D721Med (cell line): ENCODE measurements at regions not wholly inside any gene's neighbourhood (a gene's known extent, or its start where the extent isn't known, plus 50 kb on each side); places are given as distances from the start of the nearest gene placed in this dataset.

ENCODE experiments used
- DNase-seq: peaks from one replicate; pipeline ENCODE4 v3.0.0; 2011; ENCODE audit warnings: low spot score; ENCODE audit not compliant: insufficient read length
- FAIRE-seq: peaks from 2 replicates; lab custom pipeline; 2011; peaks lifted over from hg19 to GRCh38; lab: Jason Lieb, UNC
- CTCF ChIP-seq: IDR thresholded peaks from 2 replicates; pipeline ENCODE4 v1.5.1; 2012; ENCODE audit warnings: mild to moderate bottlenecking, control low read depth; ENCODE audit not compliant: insufficient read depth; ENCODE audit errors: missing control alignments

- no peak for FAIRE-seq
- no peak for DNase-seq
- no peak for TF ChIP-seq CTCF
Measured at GRCh38 chr5:74063821-74064220, 437.8 kb downstream of the ARHGEF28 start.

GRCh38 chr5:74063346-74063745 lies 437.4 kb downstream of the ARHGEF28 start:
- DNase-seq (no peak), FAIRE-seq (no peak)
- TF ChIP-seq CTCF: no peak

- no peak for DNase-seq
- peak; percentile 70 for FAIRE-seq
- no peak for TF ChIP-seq CTCF
Measured at GRCh38 chr5:74061292-74061691, 435.3 kb downstream of the ARHGEF28 start.

GRCh38 chr5:74059706-74060105 lies 433.7 kb downstream of the ARHGEF28 start:
- DNase-seq (no peak), FAIRE-seq (no peak)
- no peak for TF ChIP-seq CTCF

- TF ChIP-seq CTCF: peak; percentile 32
- DNase-seq: no peak
- no peak for FAIRE-seq
Measured at GRCh38 chr5:74056789-74057164, 430.8 kb downstream of the ARHGEF28 start.

GRCh38 chr5:74056107-74056788 lies 430.3 kb downstream of the ARHGEF28 start:
- no peak for TF ChIP-seq CTCF
- DNase-seq (no peak), FAIRE-seq (peak; percentile 44)

GRCh38 chr5:74055486-74056106 lies 429.6 kb downstream of the ARHGEF28 start:
- no peak for TF ChIP-seq CTCF
- peak; percentile 66 for FAIRE-seq
- DNase-seq: no peak
